ENCODE measurements at regions not wholly inside any gene's neighbourhood (a gene's known extent, or its start where the extent isn't known, plus 50 kb on each side); places are given as distances from the start of the nearest gene placed in this dataset.

GRCh38 chr4:38463268-38463958 lies 200.6 kb upstream of the KLF3 start:
- no peak for DNase-seq (ENCODE audit: low spot score)
- Mint-ChIP-seq H3K4me3 (ENCODE audit: unreplicated experiment) (no peak overlapping the region), H3K27me3 (ENCODE audit: unreplicated experiment) (peaks cover 1% of the 10 kb centered on the region), H3K36me3 (ENCODE audit: low read depth, unreplicated experiment) (peaks cover 4% of the 10 kb centered on the region), H3K27ac (ENCODE audit: unreplicated experiment) (no peak overlapping the region), H3K9me3 (ENCODE audit: unreplicated experiment) (peaks cover 6% of the 10 kb centered on the region), H3K4me1 (ENCODE audit: unreplicated experiment) (no peaks in the 10 kb centered on the region)
- no peak for TF ChIP-seq CTCF (IDR thresholded peaks at IDR 0.05; ENCODE audit: unreplicated experiment)

- H3K4me1 Mint-ChIP-seq (ENCODE audit: unreplicated experiment) = no peaks in the 10 kb centered on the region
- H3K4me3 Mint-ChIP-seq (ENCODE audit: unreplicated experiment) = no peak overlapping the region
- DNase-seq (ENCODE audit: low spot score) = no peak
- peaks cover 6% of the 10 kb centered on the region for H3K9me3 Mint-ChIP-seq (ENCODE audit: unreplicated experiment)
- H3K27me3 Mint-ChIP-seq (ENCODE audit: unreplicated experiment) = peaks cover 4% of the 10 kb centered on the region
- peaks cover 4% of the 10 kb centered on the region for H3K36me3 Mint-ChIP-seq (ENCODE audit: low read depth, unreplicated experiment)
- H3K27ac Mint-ChIP-seq (ENCODE audit: unreplicated experiment) = no peak overlapping the region
- TF ChIP-seq CTCF (IDR thresholded peaks at IDR 0.05; ENCODE audit: unreplicated experiment) = no peak
These were observed 199.7 kb upstream of the KLF3 start for GRCh38 chr4:38464328-38464727.

- peaks cover 4% of the 10 kb centered on the region for H3K36me3 Mint-ChIP-seq (ENCODE audit: low read depth, unreplicated experiment)
- no peak for TF ChIP-seq CTCF (IDR thresholded peaks at IDR 0.05; ENCODE audit: unreplicated experiment)
- H3K27ac Mint-ChIP-seq (ENCODE audit: unreplicated experiment) = no peak overlapping the region
- peaks cover 4% of the 10 kb centered on the region for H3K27me3 Mint-ChIP-seq (ENCODE audit: unreplicated experiment)
- H3K4me3 Mint-ChIP-seq (ENCODE audit: unreplicated experiment) = no peak overlapping the region
- DNase-seq (ENCODE audit: low spot score) = no peak
- peaks cover 6% of the 10 kb centered on the region for H3K9me3 Mint-ChIP-seq (ENCODE audit: unreplicated experiment)
- H3K4me1 Mint-ChIP-seq (ENCODE audit: unreplicated experiment) = no peaks in the 10 kb centered on the region
These were observed 197.6 kb upstream of the KLF3 start for GRCh38 chr4:38466401-38466800.

- Mint-ChIP-seq H3K4me1 (ENCODE audit: unreplicated experiment) (no peaks in the 10 kb centered on the region), H3K27me3 (ENCODE audit: unreplicated experiment) (peaks cover 4% of the 10 kb centered on the region), H3K9me3 (ENCODE audit: unreplicated experiment) (peaks cover 6% of the 10 kb centered on the region), H3K27ac (ENCODE audit: unreplicated experiment) (no peak overlapping the region), H3K36me3 (ENCODE audit: low read depth, unreplicated experiment) (peaks cover 4% of the 10 kb centered on the region), H3K4me3 (ENCODE audit: unreplicated experiment) (no peak overlapping the region)
- TF ChIP-seq CTCF (IDR thresholded peaks at IDR 0.05; ENCODE audit: unreplicated experiment) = no peak
- DNase-seq (ENCODE audit: low spot score) = no peak
These were observed 196.7 kb upstream of the KLF3 start for GRCh38 chr4:38467296-38467695.

GRCh38 chr4:38468339-38468866 lies 195.6 kb upstream of the KLF3 start:
- Mint-ChIP-seq H3K4me1 (ENCODE audit: unreplicated experiment) (no peaks in the 10 kb centered on the region), H3K27ac (ENCODE audit: unreplicated experiment) (no peak overlapping the region), H3K27me3 (ENCODE audit: unreplicated experiment) (peaks cover 3% of the 10 kb centered on the region), H3K36me3 (ENCODE audit: low read depth, unreplicated experiment) (peaks cover 4% of the 10 kb centered on the region), H3K9me3 (ENCODE audit: unreplicated experiment) (peaks cover 6% of the 10 kb centered on the region), H3K4me3 (ENCODE audit: unreplicated experiment) (no peak overlapping the region)
- no peak for DNase-seq (ENCODE audit: low spot score)
- TF ChIP-seq CTCF (IDR thresholded peaks at IDR 0.05; ENCODE audit: unreplicated experiment) = no peak
